Fibroblast of upper back skin (primary cell): ENCODE measurements at regions not wholly inside any gene's neighbourhood (a gene's known extent, or its start where the extent isn't known, plus 50 kb on each side); places are given as distances from the start of the nearest gene placed in this dataset.
"Not testable (repeated sequence)": the region's sequence is repeated elsewhere in the genome, so short reads cannot be mapped to it uniquely, and the experiment has no call there.

Source experiments
- DNase-seq: peaks from one replicate; pipeline ENCODE4 v3.0.0-alpha.2; 2013

DNA sequence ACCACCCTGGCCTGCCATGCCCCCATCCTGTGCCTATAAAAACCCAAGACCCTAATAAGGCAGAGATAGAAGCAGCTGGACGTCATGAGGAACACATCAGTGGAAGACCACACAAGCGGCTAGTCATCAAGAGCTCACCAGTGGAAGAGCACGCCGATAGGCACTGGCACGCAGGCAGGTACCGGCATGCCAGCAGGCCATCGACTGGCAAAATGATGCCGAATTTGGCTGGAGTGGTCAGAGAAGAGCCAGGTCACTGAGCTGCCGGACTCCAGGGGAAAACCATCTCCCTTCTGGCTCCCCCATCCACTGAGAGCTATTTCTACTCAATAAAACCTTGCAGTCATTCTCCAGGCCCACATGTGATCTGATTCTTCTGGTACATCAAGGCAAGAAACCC is 227.6 kb upstream of the EXOC2 start:
- DNase-seq, result no peak

DNA sequence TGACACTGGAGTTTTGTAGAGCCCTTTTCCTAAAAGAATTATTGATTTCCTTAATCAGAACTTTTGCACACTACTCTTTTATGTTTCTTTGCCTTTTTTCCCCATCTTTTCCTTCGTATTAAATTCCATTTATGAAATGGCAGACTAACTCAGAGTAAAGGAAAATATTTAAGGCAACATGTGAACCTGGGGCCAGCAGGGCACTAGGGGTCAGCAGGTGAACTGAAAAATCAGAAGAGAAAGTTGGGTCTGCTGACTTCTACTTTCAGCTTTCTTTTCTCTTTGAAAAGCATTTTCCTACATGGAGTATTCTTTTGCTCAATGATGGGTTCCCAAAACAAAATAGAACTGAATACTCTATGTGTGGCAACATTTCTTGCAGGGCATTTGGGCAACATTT is 226.6 kb upstream of the EXOC2 start:
- DNase-seq, result no peak

DNA sequence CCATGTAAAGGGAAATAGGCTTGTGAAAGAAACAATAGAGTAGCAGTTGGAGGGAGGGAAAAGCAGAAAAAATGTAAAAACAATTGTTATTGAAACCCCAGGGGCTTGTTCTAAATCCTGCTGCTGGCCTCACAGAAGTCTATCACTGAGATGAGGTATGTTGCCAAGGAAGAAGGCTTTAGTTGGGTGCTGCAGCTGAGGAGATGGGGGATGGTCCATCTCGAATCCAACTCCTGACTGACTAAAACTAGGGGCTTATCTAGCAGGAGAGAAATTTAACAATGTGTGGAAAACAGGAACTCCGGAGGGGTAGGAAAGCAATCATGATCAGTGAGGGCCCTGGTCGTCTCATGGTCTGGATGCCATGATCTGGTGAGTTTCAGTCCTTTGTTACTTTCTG is 225.0 kb upstream of the EXOC2 start:
- DNase-seq, result no peak

DNA sequence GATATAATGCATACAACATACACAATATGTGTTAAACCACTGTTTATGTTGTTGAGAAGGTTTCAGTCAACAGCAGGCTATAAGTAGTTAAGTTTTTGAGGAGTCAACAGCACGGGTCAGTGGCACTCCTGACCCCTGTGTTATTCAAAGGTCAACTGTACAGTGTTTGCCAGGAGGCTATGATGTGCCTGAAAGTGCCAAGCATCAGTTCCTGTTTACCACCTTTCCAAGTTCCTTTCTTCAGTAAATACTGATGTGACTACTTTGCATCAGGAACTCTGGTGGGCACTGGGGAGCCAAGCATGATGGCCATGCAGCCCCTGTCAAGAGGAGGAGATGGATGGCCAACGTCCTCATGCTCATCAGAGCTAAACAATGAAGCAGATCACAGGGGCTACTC is 224.4 kb upstream of the EXOC2 start:
- no peak for DNase-seq

GRCh38 chr6:916131-916530 is 223.2 kb upstream of the EXOC2 start:
- no peak for DNase-seq

DNA sequence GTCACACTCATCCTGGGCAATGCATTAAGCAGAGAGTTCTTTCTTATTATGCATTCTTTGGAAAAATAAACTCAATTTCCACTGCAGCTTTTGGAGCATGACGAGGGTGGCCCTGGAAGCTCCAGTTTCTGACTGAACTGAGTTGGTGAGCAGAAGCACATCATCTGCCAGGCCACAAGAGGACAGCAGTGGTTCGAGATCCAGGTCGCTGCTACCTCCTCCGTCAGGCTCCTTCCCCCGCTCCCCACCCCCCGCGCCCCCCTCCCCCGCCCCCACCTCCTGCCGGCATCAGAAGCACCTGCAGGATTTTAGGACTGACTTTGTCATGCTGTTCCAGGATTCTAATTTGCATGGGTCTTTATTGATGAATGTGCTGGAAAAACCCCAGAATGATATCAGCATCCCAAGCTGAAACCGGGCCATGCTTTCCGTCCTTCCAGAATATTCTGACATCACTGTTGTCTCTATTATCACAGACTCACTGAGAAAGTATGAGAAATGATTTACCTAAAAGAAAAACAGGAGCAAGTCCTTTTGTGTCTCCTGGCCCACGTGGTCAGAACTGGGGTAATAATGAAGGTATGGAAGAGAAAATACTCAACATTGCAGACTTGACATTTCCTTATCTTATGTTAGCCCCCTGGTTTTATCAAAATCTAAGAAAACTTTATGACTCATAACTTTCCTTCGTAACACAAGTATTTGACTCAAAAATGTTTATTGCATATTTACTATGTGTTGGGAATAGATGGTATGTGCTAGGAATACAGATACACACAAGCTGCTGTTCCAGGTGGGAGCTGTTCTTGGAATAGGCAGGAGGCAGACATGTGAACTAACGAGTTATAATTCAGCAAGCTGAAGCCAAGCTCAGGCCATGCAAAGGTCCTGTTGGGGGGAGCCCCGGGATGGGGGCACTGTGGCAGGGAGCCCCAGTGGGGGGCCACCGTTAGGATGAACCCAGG is 220.2 kb upstream of the EXOC2 start:
- DNase-seq, result peak; percentile 37

DNA sequence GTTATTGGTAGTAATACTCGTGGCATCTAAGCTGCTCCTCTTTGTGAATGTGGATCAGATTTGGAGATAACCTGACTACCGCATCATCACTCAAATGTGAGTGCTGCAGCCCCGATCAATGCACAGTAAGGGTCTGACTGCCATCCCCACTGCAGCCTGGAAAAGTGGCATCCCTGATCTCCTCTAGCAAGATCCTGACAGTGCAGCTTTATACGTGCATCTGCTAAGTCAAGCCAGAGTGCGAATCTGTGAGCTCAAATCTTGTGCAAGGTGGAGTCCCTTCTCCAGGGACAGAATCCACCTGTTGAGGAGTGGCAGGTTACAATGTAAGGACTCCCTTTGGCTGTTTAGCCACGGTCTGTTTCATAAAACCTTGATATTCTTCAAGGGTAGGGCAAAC is 215.0 kb upstream of the EXOC2 start:
- no peak for DNase-seq

GRCh38 chr6:906920-907319 is 214.0 kb upstream of the EXOC2 start:
- DNase-seq, result peak; percentile 87

DNA sequence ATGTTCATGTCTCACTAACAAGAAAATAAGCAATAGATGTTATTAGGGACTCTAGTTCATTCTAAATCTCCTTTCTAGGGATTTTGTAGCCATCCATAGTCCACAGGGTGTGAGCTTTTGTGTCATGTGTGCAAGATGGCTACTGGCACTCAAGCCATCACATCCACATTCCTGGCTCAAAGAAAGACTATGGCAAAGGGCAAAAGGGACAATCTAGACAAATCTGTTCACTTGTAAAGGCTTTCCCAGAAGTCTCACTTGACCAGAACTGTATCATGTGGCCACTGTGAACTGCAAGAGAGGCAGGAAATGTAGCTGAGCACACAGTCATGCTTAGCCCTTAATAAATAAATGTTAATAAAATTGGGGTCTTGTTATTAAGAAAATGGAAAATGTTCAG is 212.6 kb upstream of the EXOC2 start:
- DNase-seq, result no peak

- DNase-seq, result no peak
These were observed 212.1 kb upstream of the EXOC2 start for GRCh38 chr6:904994-905393.

DNA sequence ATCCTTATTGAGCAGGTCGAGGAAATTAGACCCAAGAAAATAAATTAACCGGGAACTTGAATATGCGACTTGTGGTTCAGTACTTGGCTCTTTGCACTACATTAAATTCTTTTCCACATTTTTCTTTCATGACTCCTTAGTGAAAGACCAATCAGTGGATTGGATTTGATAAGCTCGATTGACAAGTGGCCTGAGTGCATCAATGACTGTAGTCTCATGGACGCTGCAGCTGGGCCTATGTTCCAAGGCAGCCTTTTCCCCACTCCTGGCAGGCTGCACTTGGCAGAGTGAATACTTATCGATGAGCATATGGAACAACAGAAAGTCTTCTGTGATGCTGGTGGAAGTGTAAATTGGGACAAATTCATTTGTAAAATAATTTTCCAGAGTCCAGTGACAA is 210.8 kb upstream of the EXOC2 start:
- DNase-seq, result peak; percentile 75

DNA sequence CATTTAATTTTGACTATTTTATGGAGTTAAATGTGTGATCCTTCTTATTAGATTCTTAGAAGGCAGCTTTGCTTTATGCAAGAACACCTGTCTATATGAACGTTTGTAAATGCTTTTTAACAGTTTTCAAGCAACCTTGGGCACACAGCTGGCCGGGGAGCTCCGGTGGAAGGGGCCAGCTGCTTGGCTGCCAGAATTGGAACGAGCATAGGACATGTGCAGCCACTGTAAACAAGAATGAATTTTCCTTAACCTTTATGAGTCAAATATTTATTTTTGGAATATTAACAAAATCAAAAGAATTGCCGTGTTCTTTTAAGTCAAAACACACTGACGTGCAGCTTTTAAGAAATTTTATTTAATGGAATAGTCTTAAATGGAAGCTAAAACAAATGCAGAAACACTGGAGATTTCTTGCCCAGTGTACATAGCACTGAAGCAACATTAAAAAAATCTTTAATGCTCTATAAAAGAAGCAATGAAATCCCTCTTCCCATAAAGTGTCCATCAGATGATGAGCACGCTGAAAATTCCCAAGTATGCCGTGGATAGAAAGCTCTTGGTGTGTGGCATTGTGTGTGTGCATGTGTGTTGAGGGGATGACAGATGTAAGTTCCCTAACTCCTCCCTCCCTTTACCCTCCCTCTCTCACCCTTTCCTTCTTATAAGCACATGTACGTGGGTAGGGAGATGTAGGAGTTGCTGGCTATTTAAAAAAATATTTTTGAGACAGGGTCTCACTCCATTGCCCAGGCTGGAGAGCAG is 208.9 kb upstream of the EXOC2 start:
- peak; percentile 51 for DNase-seq

DNA sequence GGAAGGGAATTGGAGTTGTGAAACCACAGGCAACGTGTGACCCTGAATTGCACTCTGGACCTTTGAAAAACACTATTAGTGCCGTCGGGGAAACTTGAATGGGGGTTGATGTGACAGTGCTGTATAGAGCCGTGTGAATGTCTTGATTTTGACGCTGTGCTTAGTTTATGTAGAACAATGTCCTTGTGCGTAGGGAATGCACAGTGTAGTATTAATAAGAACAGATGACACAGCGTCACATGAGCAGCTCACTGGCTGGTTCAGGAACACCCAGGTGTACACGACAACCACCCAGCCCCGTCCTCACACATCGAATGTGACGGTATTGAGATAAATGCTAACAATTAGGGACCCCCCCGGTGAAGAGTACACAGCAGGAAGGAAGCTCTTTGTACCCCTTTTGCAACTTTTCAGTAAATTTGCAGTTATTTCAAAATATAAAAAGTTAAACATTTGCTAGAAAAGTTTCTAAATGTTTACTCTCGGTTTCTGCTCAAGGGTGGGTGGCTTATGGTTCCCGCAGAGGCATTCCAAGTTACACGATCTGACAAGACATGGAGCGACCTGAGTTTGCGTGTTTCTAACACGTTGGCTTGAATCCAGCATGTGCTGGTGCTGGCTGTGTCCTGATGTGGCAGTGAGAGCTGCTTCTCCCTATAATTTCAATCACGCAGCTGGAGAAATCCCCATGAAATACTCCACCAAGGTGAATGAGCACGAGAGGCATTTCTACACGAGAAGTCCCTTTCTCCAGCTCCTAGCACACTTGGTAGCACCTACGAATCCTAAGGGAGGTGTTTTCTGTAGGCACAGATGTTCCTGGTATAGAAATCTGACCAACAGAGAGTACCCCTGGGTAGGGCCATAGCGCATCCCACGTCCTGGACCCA is 208.0 kb upstream of the EXOC2 start:
- DNase-seq, result no peak

GRCh38 chr6:897528-898207 is 204.7 kb upstream of the EXOC2 start:
- no peak for DNase-seq

GRCh38 chr6:894274-894673 is 201.3 kb upstream of the EXOC2 start:
- no peak for DNase-seq

- DNase-seq, result no peak
These were observed 198.1 kb upstream of the EXOC2 start for GRCh38 chr6:890995-891394.

DNA sequence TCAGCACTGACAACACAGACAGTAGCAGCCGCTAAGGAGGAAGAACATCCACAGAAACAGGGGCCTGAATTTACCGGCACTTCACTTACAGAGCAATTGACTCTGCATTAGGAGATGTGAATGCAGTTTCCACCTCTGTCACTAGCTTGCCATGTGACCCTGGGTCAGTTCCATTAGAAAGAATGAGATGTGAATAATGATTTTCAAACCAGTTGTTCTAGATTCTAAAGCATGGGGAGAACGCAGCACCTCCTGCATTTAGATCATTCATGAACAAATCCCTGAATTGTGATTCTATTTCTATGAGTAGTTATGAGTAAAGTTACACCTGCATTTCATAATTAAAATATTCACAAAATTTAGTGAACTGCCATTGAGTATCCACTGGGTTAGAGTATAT is 197.3 kb upstream of the EXOC2 start:
- no peak for DNase-seq

DNA sequence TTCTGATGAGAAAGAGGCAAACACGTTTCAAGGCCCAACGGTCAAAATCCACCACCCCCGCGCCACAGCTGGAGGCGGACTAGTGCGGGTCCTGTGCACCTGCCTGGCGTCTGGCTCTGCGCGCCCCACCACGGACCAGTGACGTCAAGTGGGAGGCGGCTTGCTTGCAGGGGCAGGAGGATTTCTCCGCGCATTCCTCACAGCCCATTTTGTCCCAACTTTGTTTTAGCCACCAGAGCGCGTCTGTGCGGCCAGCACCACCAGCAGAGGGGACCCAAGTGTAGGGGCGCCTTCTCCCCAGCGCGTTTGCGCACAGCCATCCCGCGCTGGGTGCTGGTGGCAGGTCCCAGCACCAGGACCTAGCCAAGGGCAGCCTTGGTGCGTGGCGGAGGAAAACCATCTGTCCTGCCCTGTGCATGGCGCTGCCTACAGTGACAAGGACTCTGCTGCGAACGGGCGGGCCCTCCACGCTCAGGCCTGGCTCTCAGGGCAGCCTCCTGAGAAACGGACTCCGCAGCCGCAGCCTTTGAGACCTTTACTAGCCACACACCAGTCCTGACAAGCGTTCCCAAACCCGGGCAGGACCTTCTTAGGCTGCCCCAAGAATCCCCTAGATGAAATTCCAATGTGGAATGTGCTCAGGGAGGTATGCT is 194.8 kb upstream of the EXOC2 start:
- DNase-seq, result no peak

DNA sequence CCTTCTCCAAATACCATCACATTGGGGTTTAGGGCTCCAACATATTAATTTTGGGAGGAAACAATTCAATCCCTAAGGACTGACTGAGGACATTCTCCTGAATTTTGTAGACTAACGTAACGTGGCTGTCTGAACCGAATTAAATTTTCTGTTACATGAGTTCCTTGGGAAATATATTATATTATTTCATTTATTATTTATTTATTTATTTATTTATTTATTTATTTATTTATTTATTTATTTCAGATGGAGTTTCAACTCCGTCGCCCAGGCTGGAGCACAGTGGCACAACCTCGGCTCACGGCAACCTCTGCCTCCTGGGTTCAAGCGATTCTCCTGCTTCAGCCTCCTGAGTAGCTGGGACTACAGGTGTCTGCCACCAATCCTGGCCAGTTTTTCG is 193.2 kb upstream of the EXOC2 start:
- not testable (repeated sequence) for DNase-seq

DNA sequence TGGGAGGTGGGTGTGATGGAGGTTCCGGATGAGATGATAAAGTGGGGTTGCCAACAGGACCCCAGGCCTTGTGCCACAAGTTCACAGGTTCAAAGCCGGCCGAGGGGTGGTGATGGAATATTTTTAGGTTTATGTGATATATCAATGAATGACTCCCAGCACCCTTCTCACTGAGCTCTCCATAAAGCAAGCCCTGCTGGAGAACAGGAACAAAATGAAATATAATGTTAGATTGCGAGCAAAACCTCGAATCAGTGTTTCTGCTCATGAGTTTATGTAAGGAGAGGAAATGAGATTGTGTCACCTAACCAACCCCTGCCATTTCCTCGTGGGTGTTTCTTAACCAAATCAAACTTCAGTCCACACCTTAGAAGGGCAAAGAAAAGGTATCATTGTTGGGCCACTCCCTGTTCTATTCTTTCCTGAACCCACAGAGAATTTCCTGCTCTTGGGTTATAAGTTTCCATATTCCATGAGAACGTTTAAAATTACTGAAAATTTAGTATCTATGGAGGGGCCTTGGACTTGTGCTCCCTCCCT is 192.2 kb upstream of the EXOC2 start:
- no peak for DNase-seq

GRCh38 chr6:884570-884969 is 191.6 kb upstream of the EXOC2 start:
- DNase-seq, result no peak
